ENCODE measurements at regions not wholly inside any gene's neighbourhood (a gene's known extent, or its start where the extent isn't known, plus 50 kb on each side); places are given as distances from the start of the nearest gene placed in this dataset.

DNA sequence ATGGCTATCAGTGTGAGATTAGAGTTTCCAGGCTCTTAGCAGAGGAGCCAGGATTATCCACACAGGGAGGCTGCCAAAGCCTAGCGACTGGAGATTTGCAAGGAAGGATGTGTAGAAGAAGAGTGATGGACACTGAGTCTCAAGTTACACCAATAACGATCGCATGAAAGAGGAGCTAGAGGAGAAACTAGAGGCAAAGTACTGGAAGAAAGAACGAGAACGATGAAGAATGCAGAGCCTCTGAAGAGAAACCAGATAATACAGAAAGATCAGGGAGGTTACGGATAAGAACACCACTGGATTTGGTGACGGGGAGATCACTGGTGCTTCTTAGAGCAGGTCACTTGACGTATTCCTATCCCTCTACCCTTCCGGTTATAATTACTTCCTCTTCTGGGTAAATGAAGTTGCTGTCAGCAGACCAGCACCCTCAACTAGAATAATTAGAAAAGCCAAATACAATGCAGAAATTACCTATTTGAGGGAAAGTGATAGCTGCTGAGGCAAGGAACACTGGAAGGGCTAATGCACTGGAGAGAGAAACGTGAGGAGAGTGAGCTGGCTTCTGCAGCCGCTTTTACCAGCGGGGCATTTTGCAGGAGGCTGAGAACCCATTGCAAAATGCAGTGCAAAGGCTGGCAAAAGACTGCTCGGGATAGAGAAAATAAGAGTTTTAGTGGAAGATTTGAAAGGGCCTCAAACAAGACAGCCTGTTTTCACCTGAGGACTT is 93.1 kb upstream of the HIF1A start:
- Mint-ChIP-seq H3K27ac (peak overlapping the region in 1 of 3 experiments; percentile 55; a peak in 2 of 7 replicates), H3K27me3 (ENCODE audit: low read depth) (no peaks in the 10 kb centered on the region), H3K4me1 (peaks cover 39 to 41% of the 10 kb centered on the region in 2 experiments), H3K9me3 (no peaks in the 10 kb centered on the region), H3K4me3 (no peak overlapping the region), H3K36me3 (ENCODE audit: insufficient read depth in 1 of 3, low read depth in 3 of 3) (no peaks in the 10 kb centered on the region)
- Histone ChIP-seq H3K18ac (ENCODE audit: insufficient read length, low read depth, low read length) (no peak overlapping the region), H2BK20ac (ENCODE audit: low read depth, low read length, poor library complexity, severe bottlenecking) (no peak overlapping the region), H3K79me2 (ENCODE audit: insufficient read depth, low read length) (no peaks in the 10 kb centered on the region), H3K23me2 (ENCODE audit: insufficient read length, low read depth, low read length, poor library complexity, severe bottlenecking) (no peaks in the 10 kb centered on the region), H4K5ac (ENCODE audit: insufficient read length, low read depth, low read length) (no peak overlapping the region), H4K20me1 (ENCODE audit: control insufficient read depth, insufficient read depth, insufficient read length) (no peaks in the 10 kb centered on the region), H3K4ac (ENCODE audit: low read depth, low read length) (no peak overlapping the region), H2BK120ac (ENCODE audit: low read depth, low read length, poor library complexity, severe bottlenecking) (no peak overlapping the region), H3K9me3 (ENCODE audit: control insufficient read depth, low read depth, low read length) (no peaks in the 10 kb centered on the region), H3K27ac (ENCODE audit: insufficient read length, low read depth, low read length) (no peak overlapping the region), H3K4me1 (ENCODE audit: insufficient read depth, low read length) (peaks cover 10% of the 10 kb centered on the region), H4K91ac (ENCODE audit: insufficient read length, low read depth, low read length) (no peak overlapping the region), H2BK15ac (ENCODE audit: low read depth, low read length) (no peak overlapping the region), H3K23ac (ENCODE audit: insufficient read length, low read depth, low read length) (no peak overlapping the region), H3K79me1 (ENCODE audit: insufficient read depth, low read depth, low read length, poor library complexity, severe bottlenecking) (no peaks in the 10 kb centered on the region), H3K9ac (ENCODE audit: extremely low read depth, insufficient read length, low read length) (no peak overlapping the region), H3K27me3 (ENCODE audit: insufficient read depth, low read length) (no peaks in the 10 kb centered on the region), H3K14ac (ENCODE audit: insufficient read depth, low read length) (no peak overlapping the region), H3K56ac (ENCODE audit: insufficient read length, low read depth, low read length) (no peak overlapping the region), H3K4me2 (ENCODE audit: insufficient read depth, insufficient read length, low read length) (peak overlapping the region; percentile 9), H3T11ph (ENCODE audit: low read length) (no peak overlapping the region), H2BK5ac (ENCODE audit: insufficient read length, low read length) (no peak overlapping the region), H4K8ac (replicated peaks; ENCODE audit: insufficient read length, low read depth, low read length) (no peak overlapping the region), H2AFZ (ENCODE audit: low read length) (peak overlapping the region; percentile 36), H2BK12ac (ENCODE audit: insufficient read length, low read depth, low read length) (no peak overlapping the region), H2AK5ac (ENCODE audit: insufficient read length, low read length) (no peak overlapping the region)
- DNase-seq, result no peak
- WGBS (ENCODE audit: extremely low coverage, insufficient read length, low lambda C conversion rate), result no CpG with 5 or more reads among the region's 13 CpGs
- TF ChIP-seq, protein P1, sequence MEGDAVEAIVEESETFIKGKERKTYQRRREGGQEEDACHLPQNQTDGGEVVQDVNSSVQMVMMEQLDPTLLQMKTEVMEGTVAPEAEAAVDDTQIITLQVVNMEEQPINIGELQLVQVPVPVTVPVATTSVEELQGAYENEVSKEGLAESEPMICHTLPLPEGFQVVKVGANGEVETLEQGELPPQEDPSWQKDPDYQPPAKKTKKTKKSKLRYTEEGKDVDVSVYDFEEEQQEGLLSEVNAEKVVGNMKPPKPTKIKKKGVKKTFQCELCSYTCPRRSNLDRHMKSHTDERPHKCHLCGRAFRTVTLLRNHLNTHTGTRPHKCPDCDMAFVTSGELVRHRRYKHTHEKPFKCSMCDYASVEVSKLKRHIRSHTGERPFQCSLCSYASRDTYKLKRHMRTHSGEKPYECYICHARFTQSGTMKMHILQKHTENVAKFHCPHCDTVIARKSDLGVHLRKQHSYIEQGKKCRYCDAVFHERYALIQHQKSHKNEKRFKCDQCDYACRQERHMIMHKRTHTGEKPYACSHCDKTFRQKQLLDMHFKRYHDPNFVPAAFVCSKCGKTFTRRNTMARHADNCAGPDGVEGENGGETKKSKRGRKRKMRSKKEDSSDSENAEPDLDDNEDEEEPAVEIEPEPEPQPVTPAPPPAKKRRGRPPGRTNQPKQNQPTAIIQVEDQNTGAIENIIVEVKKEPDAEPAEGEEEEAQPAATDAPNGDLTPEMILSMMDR (conservative IDR thresholded peaks at IDR 0.05), result no peak

All from H9 (cell line).